ENCODE measurements at regions not wholly inside any gene's neighbourhood (a gene's known extent, or its start where the extent isn't known, plus 50 kb on each side); places are given as distances from the start of the nearest gene placed in this dataset.

DNA sequence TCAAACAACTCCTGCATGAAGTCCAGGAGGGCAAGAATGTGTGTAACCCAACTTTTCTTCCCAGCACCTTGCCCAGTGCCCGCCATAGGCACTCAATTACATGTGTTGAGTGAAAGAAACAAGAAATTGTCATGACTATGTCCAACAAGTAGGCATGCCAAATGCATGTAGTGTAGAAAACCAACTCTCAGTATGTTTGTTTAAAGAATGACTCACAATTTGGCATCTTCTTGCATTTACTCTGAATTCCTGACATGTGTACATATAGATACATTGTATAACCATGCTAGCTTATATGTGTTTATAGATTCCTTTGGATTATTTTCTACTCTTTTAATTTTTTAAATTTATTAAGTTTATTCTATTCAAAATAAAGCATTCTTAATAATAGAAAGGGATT lies 305.0 kb downstream of the EFNB2 start:
- no peak for DNase-seq

DNA sequence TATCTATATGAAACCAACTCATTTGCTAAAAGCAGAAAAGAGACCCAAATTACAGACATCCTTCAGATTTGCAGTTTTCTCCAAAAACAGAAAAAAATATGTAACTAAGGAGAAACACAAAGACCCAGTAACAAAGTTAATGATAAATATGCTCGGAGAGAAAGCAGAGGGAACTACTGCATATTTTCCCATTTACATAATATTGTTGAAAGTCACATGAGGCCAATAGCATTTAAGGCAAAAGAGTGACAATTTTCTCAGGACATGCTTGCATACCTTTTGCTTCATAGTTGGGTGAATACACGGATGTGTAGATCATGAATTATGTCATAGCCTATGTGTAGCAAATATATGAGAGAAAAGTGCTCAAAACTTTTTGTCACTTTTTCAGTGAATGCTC lies 310.3 kb downstream of the EFNB2 start:
- DNase-seq, result no peak

DNA sequence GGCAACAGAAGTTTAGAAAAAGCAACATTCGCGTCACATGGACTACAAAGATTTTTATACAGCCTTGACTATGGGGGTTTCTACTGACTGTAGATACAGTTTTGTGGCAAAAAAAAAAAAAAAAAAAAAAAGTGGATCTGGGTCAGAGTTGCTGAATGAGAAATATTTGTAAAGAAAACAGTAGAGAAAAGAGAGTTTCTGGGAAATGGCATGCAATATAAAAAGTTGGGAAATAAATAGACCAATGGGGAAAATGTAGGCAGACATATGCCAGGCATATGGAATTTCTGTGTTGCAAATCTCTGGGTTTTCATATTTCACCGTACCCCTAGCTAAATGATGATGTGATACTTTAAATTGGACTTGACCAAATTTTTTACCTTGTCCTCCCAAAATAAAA lies 315.3 kb downstream of the EFNB2 start:
- DNase-seq, result no peak

- no peak for DNase-seq
Observed at GRCh38 chr13:106213028-106213757, 322.3 kb downstream of the EFNB2 start.

- DNase-seq, result no peak
Observed at GRCh38 chr13:106212386-106213010, 323.0 kb downstream of the EFNB2 start.

DNA sequence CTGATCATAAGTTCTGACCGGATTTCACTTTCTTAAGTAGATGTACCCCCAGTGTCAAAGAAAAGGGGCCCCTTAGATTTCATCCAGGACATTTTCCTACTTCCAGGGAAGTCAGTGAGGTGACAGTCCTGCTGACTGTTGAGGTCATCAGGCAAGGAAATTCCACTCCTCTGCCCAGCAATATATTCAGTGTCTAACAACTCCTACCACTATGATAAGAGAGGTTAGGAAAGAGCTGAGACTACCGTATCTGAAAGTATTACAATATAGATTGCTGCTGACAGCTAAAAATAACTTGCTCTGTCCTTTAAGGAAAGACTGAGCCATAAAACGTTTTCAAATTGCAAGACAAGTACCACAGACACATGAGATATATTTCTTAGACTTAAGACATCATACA lies 325.1 kb downstream of the EFNB2 start:
- DNase-seq, result no peak

DNA sequence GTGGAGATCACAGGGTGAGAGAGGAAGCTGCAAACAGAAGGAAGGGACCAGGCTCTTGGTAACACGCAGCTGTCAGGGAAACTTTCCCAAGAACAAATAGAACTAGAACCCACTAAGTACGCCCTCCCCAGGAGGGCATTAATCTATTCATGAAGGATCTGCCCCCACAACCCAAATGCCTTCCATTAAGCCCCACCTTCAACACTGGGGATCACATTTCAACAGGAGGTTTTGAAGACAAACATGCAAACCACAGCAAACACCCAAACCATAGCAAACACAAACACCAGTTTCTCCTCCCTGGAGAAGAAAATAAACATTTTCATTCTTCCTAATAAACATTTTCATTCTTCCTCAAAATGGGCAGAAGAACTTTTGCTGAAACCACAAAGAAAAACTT lies 329.6 kb downstream of the EFNB2 start:
- DNase-seq, result no peak

DNA sequence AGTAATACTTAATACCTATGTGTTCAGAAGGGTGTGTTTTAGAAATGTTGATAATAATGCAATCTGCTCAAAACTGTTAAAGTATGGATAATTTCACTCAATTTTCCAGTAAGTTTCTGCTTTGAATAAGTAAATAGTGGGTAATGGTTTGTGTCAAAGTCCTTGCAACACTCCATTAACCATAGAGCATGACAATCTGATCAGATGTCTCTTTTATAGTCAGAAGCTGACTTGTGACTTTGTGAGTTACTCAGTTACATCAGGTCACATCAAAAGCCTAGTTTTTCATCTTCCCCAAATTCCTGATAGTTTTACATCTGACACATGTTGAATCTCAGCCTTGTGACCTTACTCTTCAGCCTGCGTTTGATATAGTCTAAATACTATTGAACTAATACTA lies 338.0 kb downstream of the EFNB2 start:
- no peak for DNase-seq

DNA sequence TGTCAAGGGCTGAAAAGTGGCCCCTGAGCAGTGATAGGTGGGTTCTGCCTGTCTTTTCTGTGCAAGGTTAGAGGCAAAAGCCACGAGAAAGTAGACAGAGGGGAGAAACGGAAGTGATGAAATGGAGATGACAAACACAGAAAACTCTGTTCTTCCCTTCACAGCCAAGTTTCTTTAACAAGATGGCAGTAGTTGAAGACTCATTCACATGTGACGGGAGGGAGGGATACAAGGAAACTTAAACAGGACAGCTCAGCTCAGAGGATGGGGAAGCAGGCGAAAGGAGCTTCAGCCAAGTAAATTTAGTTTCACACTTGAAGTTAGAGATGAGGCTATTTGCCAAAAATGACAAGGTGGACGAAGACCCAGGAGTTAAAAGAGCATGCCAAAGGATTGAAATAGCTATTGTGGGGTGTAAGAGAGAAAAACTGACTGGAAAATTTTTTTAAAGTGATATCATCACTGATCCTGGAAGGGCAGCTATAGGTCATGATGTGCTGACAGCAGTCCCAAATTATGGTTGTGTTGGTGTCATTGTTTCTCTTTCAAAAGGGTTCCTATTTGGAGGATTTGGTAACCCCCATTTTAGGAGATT lies 347.9 kb downstream of the EFNB2 start:
- DNase-seq, result no peak

- no peak for DNase-seq
Observed at GRCh38 chr13:106187101-106187500, 348.4 kb downstream of the EFNB2 start.

GRCh38 chr13:106186366-106187030 lies 349.0 kb downstream of the EFNB2 start:
- no peak for DNase-seq

GRCh38 chr13:106184790-106185189 lies 350.7 kb downstream of the EFNB2 start:
- DNase-seq, result no peak

DNA sequence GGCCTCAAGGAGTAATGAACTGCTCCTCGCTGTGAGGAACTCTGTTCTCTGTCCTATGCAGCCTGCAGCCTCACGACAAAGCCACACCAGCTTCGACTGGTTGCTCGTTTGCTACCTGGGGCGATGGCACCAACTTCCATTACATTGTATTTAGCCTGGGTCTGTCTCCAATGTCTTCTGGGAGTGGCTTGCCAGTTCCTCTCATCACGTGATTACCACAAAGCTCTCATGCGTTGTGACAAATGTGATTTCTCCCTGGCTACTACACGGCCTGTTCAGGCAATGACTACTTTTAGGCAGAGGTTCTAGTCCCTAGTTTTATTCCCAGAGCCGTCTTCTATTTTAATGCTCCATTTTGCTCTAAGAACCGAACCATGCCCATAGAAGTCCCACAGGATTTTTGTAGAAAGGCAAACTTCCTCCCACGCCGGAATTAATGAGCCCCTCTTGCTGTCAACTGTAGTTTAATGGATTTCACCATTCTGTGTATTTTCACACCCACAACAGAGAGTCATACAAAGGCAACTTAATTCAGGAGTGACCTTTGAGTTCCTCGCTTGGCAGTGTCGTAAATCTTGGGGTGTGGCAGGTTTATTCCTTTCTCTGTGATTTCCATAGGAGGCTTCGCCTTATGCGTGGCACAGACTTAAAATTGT lies 351.9 kb downstream of the EFNB2 start:
- DNase-seq, result no peak

- DNase-seq, result no peak
Observed at GRCh38 chr13:106182404-106182803, 353.1 kb downstream of the EFNB2 start.

DNA sequence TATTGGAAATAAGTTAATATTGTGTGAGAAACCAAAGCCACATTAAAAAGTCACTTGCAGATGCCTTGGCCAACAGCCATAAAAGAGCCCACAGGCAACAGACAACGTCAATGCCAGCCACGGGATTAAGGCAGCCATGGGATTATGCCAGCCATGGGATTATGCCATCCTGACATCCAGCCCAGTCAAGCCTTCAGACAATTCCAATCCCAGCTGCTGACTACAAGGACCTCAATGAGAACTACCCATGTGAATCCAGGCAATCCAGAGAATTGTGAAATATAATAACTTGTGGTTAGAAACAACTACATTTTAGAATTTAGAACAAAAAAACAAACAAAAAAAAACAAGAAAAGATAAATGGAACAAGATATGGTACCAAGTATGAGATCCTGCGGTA lies 356.6 kb downstream of the EFNB2 start:
- no peak for DNase-seq

GRCh38 chr13:106177146-106177545 lies 358.3 kb downstream of the EFNB2 start:
- no peak for DNase-seq

GRCh38 chr13:106176117-106176516 lies 359.3 kb downstream of the EFNB2 start:
- DNase-seq, result no peak

GRCh38 chr13:106173891-106174610 lies 361.4 kb downstream of the EFNB2 start:
- DNase-seq, result no peak

GRCh38 chr13:106173346-106173745 lies 362.1 kb downstream of the EFNB2 start:
- DNase-seq, result no peak

- DNase-seq, result no peak
Observed at GRCh38 chr13:106172176-106172905, 363.1 kb downstream of the EFNB2 start.

- no peak for DNase-seq
Observed at GRCh38 chr13:106163426-106163825, 372.0 kb downstream of the EFNB2 start.

DNA sequence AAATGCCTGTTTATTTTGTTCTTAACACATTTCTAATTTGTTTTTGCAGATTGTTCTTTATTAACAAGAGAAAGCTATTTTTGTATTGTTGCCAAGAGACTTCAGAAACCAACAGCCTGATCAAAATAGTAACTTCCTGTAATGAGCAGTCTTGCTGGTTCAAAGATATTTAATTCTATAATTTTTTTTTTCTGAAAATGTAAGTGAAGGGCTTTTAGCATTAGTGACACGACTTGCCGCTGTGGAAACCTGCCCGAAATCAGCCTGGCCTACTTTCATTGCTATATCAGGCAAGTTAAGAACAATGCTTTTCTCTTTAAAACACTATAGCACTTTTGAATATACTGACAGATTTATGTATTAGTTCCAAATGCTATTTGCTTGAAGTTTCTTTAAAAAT lies 374.3 kb downstream of the EFNB2 start:
- no peak for DNase-seq

Measured in NCI-H345 (cell line).